MM.1S (cell line): ENCODE measurements at regions not wholly inside any gene's neighbourhood (a gene's known extent, or its start where the extent isn't known, plus 50 kb on each side); places are given as distances from the start of the nearest gene placed in this dataset.

Experiments used
- DNase-seq: peaks from one replicate; pipeline ENCODE4 v3.0.0-alpha.2; 2015
- H2AFZ ChIP-seq: fragments of 300-600 bp; sonication (generic); 2 replicates; pipeline ENCODE4 v1.6.0; 2016; ENCODE audit warnings: antibody characterized with exemption, low read length
- H3F3A ChIP-seq: fragments of 300-600 bp; sonication (generic); 2 replicates; pipeline ENCODE4 v1.6.1; 2016; ENCODE audit warnings: mild to moderate bottlenecking, antibody characterized with exemption, low read length, moderate library complexity, mixed read lengths; ENCODE audit not compliant: insufficient read depth
- H3K27ac ChIP-seq: fragments of 300-600 bp; sonication (generic); 2 replicates; pipeline ENCODE4 v1.5.1; 2016; ENCODE audit warnings: mild to moderate bottlenecking, low read length
- H3K27me3 ChIP-seq: fragments of 300-600 bp; sonication (generic); replicated peaks from 2 replicates; pipeline ENCODE4 v1.6.0; 2016; ENCODE audit warnings: low read length; ENCODE audit not compliant: insufficient read depth
- H3K36me3 ChIP-seq: fragments of 300-600 bp; sonication (generic); replicated peaks from 2 replicates; pipeline ENCODE4 v1.6.1; 2016; ENCODE audit warnings: mild to moderate bottlenecking, low read length, mixed read lengths; ENCODE audit not compliant: insufficient read depth
- H3K4me1 ChIP-seq: fragments of 300-600 bp; sonication (generic); 2 replicates; pipeline ENCODE4 v1.6.1; 2016; ENCODE audit warnings: low read length, mixed read lengths
- H3K4me2 ChIP-seq: fragments of 300-600 bp; sonication (generic); 2 replicates; pipeline ENCODE4 v1.6.0; 2016; ENCODE audit warnings: low read depth, low read length
- H3K4me3 ChIP-seq: fragments of 300-600 bp; sonication (generic); 2 replicates; pipeline ENCODE4 v1.5.1; 2016; ENCODE audit warnings: low read length, mixed read lengths
- H3K79me2 ChIP-seq: fragments of 300-600 bp; sonication (generic); 2 replicates; pipeline ENCODE4 v1.6.1; 2016; ENCODE audit warnings: mixed run types, low read length, mixed read lengths
- H3K9ac ChIP-seq: fragments of 300-600 bp; sonication (generic); 2 replicates; pipeline ENCODE4 v1.6.1; 2016; ENCODE audit warnings: low read length, mixed read lengths
- H3K9me2 ChIP-seq: fragments of 300-600 bp; sonication (generic); replicated peaks from 2 replicates; pipeline ENCODE4 v1.6.1; 2016; ENCODE audit warnings: mild to moderate bottlenecking, low read length, mixed read lengths; ENCODE audit not compliant: insufficient read depth
- H3K9me3 ChIP-seq: fragments of 300-600 bp; sonication (generic); replicated peaks from 2 replicates; pipeline ENCODE4 v1.6.1; 2016; ENCODE audit warnings: mild to moderate bottlenecking, low read length, mixed read lengths; ENCODE audit not compliant: insufficient read depth
- H4K20me1 ChIP-seq: fragments of 300-600 bp; sonication (generic); 2 replicates; pipeline ENCODE4 v1.6.1; 2016; ENCODE audit warnings: mild to moderate bottlenecking, low read length, moderate library complexity, mixed read lengths; ENCODE audit not compliant: insufficient read depth
- CTCF ChIP-seq: fragments of 300-600 bp; sonication (generic); IDR thresholded peaks from 2 replicates; pipeline ENCODE4 v1.5.1; 2016; ENCODE audit warnings: antibody characterized with exemption, low read length, mixed read lengths
- EZH2 ChIP-seq: fragments of 300-600 bp; sonication (generic); optimal IDR thresholded peaks from 2 replicates; pipeline ENCODE3; 2017; ENCODE audit warnings: low read depth, mild to moderate bottlenecking, antibody characterized with exemption, low read length, mixed read lengths
- EZH2phosphoT487 ChIP-seq: fragments of 300-600 bp; sonication (generic); IDR thresholded peaks from 2 replicates; pipeline ENCODE4 v1.6.1; 2018; ENCODE audit warnings: antibody characterized with exemption, low read length

GRCh38 chr13:34747507-34747906 lies 194.6 kb upstream of the NBEA start:
- Histone ChIP-seq H2AFZ (no peak overlapping the region), H3K4me3 (no peak overlapping the region), H3K79me2 (no peaks in the 10 kb centered on the region), H3K27me3 (no peaks in the 10 kb centered on the region), H3K4me1 (no peaks in the 10 kb centered on the region), H4K20me1 (no peaks in the 10 kb centered on the region), H3K4me2 (no peak overlapping the region), H3K27ac (no peak overlapping the region), H3K36me3 (no peaks in the 10 kb centered on the region), H3K9me2 (no peaks in the 10 kb centered on the region), H3K9me3 (no peaks in the 10 kb centered on the region), H3K9ac (no peak overlapping the region), H3F3A (no peaks in the 10 kb centered on the region)
- TF ChIP-seq EZH2 (no peak), EZH2phosphoT487 (no peak), CTCF (no peak)
- no peak for DNase-seq

- no peaks in the 10 kb centered on the region for H4K20me1 ChIP-seq
- no peak overlapping the region for H3K4me2 ChIP-seq
- H3K27ac ChIP-seq: no peak overlapping the region
- no peak overlapping the region for H3K9ac ChIP-seq
- H3K27me3 ChIP-seq: no peaks in the 10 kb centered on the region
- H3K36me3 ChIP-seq: no peaks in the 10 kb centered on the region
- no peak overlapping the region for H3K4me3 ChIP-seq
- H3K9me3 ChIP-seq: no peaks in the 10 kb centered on the region
- H3K9me2 ChIP-seq: no peaks in the 10 kb centered on the region
- no peaks in the 10 kb centered on the region for H3F3A ChIP-seq
- TF ChIP-seq EZH2phosphoT487 (no peak), EZH2 (no peak), CTCF (no peak)
- no peaks in the 10 kb centered on the region for H3K4me1 ChIP-seq
- H3K79me2 ChIP-seq: no peaks in the 10 kb centered on the region
- H2AFZ ChIP-seq: no peak overlapping the region
- DNase-seq: no peak
Observed at GRCh38 chr13:34748073-34748472, 194.0 kb upstream of the NBEA start.

DNA sequence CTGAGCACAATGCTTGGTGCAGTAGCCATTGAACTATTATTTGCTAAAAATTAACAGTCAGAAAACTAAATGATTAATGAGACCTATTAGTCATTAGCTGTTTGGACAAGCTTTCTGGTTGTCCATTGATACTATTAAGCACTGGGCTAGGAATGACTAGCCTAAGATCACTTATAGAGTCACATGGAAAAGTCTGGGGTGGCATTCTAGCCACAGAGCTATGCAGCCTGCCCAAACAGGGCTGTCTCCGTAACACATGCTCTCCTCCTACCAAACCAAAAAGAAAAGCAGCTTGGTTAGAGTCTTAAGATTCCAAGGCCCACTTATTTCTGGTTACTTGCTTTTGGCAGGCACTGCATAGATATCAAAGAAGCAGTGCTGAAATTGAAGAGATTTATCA lies 193.5 kb upstream of the NBEA start:
- Histone ChIP-seq H3K9me2 (no peaks in the 10 kb centered on the region), H2AFZ (no peak overlapping the region), H4K20me1 (no peaks in the 10 kb centered on the region), H3K27me3 (no peaks in the 10 kb centered on the region), H3K9me3 (no peaks in the 10 kb centered on the region), H3F3A (no peaks in the 10 kb centered on the region), H3K4me3 (no peak overlapping the region), H3K36me3 (no peaks in the 10 kb centered on the region), H3K9ac (no peak overlapping the region), H3K4me1 (no peaks in the 10 kb centered on the region), H3K27ac (no peak overlapping the region), H3K4me2 (no peak overlapping the region), H3K79me2 (no peaks in the 10 kb centered on the region)
- TF ChIP-seq CTCF (no peak), EZH2 (no peak)
- DNase-seq: no peak
